ENCODE measurements at regions not wholly inside any gene's neighbourhood (a gene's known extent, or its start where the extent isn't known, plus 50 kb on each side); places are given as distances from the start of the nearest gene placed in this dataset.

DNA sequence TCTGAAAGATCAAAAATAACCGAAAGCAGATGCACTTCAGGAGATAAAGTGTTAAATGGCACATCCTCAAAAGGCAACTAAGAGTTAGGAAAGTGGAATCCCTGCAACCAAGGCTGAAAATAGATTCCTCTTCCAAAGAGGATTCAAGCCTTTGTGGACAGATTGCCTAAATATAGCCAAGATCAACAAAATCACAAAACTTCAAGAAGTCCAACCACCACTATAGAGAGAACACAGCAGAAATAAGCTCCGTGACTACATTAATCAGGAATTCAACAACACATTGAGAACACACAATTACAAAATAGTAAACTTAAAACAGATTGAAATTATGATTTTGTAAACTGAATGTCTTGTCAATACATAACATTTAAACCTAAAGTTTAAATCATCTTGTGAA lies 165.7 kb downstream of the LNPK start:
- no peak overlapping the region for H3K23ac ChIP-seq (ENCODE audit: low read depth, low read length, poor library complexity)

DNA sequence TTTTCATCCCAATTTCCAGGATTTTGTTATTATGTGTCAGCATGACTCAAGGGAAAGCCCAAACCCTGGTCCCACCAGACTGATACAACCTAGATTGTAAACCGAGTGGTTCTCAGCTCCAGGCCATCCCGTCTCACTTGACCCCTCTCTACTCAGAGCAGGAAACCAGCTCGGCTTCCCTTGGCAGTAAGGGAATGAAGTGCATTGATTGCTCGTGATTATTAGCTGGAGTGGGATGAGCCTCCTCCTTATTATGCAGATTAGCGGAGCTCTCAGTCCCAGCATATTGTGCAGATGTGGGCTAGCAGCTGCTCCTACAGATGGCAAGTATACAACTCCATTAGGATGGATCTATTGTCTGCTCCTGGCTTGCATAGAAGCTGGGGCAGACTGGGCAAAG lies 167.6 kb downstream of the LNPK start:
- WGBS, 2 donors (ENCODE audit: extremely low coverage in 2 of 2, insufficient read length in 2 of 2, insufficient replicate concordance in 1 of 2): no CpG with 5 or more reads among the region's 5 CpGs
- Histone ChIP-seq H4K91ac (ENCODE audit: low read depth, low read length, poor library complexity) (no peak overlapping the region), H2BK120ac (ENCODE audit: low read depth, low read length) (no peak overlapping the region), H2BK15ac (ENCODE audit: low read length) (no peak overlapping the region), H3K4me1 (ENCODE audit: control insufficient read depth in 2 of 2, insufficient read depth in 1 of 2, low read depth in 1 of 2, low read length in 2 of 2) (peaks cover 4 to 9% of the 10 kb centered on the region in 2 donors), H3K4me3 (ENCODE audit: low read length in 2 of 2) (no peak overlapping the region), H3K27ac (replicated peaks; ENCODE audit: low read length) (no peak overlapping the region), H2BK5ac (ENCODE audit: low read length) (no peak overlapping the region), H3K4me2 (ENCODE audit: insufficient read depth, low read length, poor library complexity, severe bottlenecking) (no peak overlapping the region), H3K14ac (ENCODE audit: low read length) (no peak overlapping the region), H3K18ac (ENCODE audit: low read length) (no peak overlapping the region), H4K8ac (ENCODE audit: low read depth, low read length) (no peak overlapping the region), H3K79me1 (ENCODE audit: low read depth, low read length) (no peaks in the 10 kb centered on the region), H3K27me3 (ENCODE audit: control insufficient read depth in 3 of 3, insufficient read depth in 3 of 3, low read depth in 1 of 3, low read length in 3 of 3) (no peaks in the 10 kb centered on the region), H2BK12ac (ENCODE audit: low read length) (no peak overlapping the region), H2AFZ (ENCODE audit: low read length) (peak overlapping the region; percentile 50), H3K9ac (ENCODE audit: low read depth, low read length, poor library complexity) (no peak overlapping the region), H3K36me3 (replicated peaks in 1 of 2; ENCODE audit: control insufficient read depth in 2 of 2, insufficient read depth in 2 of 2, low read length in 2 of 2) (no peaks in the 10 kb centered on the region), H3K9me3 (replicated peaks in 1 of 2; ENCODE audit: control insufficient read depth in 2 of 2, insufficient read depth in 1 of 2, low read depth in 1 of 2, low read length in 2 of 2) (no peaks in the 10 kb centered on the region), H3K4ac (ENCODE audit: low read length) (no peak overlapping the region), H3K23ac (ENCODE audit: low read depth, low read length, poor library complexity) (no peak overlapping the region), H2AK5ac (ENCODE audit: low read depth, low read length) (no peak overlapping the region)
- DNase-seq (ENCODE audit: low spot score): no peak

More for the DNA sequence above, 165.7 kb downstream of the LNPK start:
- peaks cover 4 to 9% of the 10 kb centered on the region in 2 donors for H3K4me1 ChIP-seq (ENCODE audit: control insufficient read depth in 2 of 2, insufficient read depth in 1 of 2, low read depth in 1 of 2, low read length in 2 of 2)
- H4K91ac ChIP-seq (ENCODE audit: low read depth, low read length, poor library complexity): no peak overlapping the region
- no peak overlapping the region for H3K9ac ChIP-seq (ENCODE audit: low read depth, low read length, poor library complexity)
- H2AK5ac ChIP-seq (ENCODE audit: low read depth, low read length): no peak overlapping the region
- H3K14ac ChIP-seq (ENCODE audit: low read length): no peak overlapping the region
- H3K4ac ChIP-seq (ENCODE audit: low read length): no peak overlapping the region
- no peak overlapping the region for H2BK120ac ChIP-seq (ENCODE audit: low read depth, low read length)
- no peak overlapping the region for H2AFZ ChIP-seq (ENCODE audit: low read length)
- no peak overlapping the region for H4K8ac ChIP-seq (ENCODE audit: low read depth, low read length)
- H3K79me1 ChIP-seq (ENCODE audit: low read depth, low read length): no peaks in the 10 kb centered on the region
- no peaks in the 10 kb centered on the region for H3K9me3 ChIP-seq (replicated peaks in 1 of 2; ENCODE audit: control insufficient read depth in 2 of 2, insufficient read depth in 1 of 2, low read depth in 1 of 2, low read length in 2 of 2)
- no peak overlapping the region for H3K4me3 ChIP-seq (ENCODE audit: low read length in 2 of 2)
- DNase-seq (ENCODE audit: low spot score): no peak
- H2BK15ac ChIP-seq (ENCODE audit: low read length): no peak overlapping the region
- no CpG with 5 or more reads among the region's 2 CpGs for WGBS, 2 donors (ENCODE audit: extremely low coverage in 2 of 2, insufficient read length in 2 of 2, insufficient replicate concordance in 1 of 2)
- H2BK5ac ChIP-seq (ENCODE audit: low read length): no peak overlapping the region
- H3K27ac ChIP-seq (replicated peaks; ENCODE audit: low read length): no peak overlapping the region
- H3K4me2 ChIP-seq (ENCODE audit: insufficient read depth, low read length, poor library complexity, severe bottlenecking): no peak overlapping the region
- H3K18ac ChIP-seq (ENCODE audit: low read length): no peak overlapping the region
- no peak overlapping the region for H2BK12ac ChIP-seq (ENCODE audit: low read length)
- no peaks in the 10 kb centered on the region for H3K36me3 ChIP-seq (replicated peaks in 1 of 2; ENCODE audit: control insufficient read depth in 2 of 2, insufficient read depth in 2 of 2, low read length in 2 of 2)
- H3K27me3 ChIP-seq (ENCODE audit: control insufficient read depth in 3 of 3, insufficient read depth in 3 of 3, low read depth in 1 of 3, low read length in 3 of 3): no peaks in the 10 kb centered on the region

DNA sequence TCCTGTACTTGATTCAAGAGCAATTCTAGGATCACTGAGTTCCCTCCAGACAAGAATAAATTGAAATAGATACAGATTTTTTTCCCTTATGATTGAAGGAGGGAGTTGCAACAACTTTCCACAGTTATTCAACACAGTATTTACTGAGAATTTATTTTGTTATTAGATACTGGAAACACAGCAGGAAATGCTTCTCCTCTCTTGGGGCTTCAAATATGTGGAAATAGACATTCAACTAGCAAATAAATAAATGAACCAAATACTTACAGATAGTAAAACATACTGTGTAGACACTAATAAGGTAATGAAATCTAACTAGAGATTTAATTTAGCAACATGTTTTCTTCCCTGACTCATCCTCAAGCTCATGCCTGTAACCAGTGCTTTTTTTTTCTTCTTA lies 169.2 kb downstream of the LNPK start:
- DNase-seq (ENCODE audit: low spot score): no peak
- no peak overlapping the region for H4K8ac ChIP-seq (ENCODE audit: low read depth, low read length)
- H2BK12ac ChIP-seq (ENCODE audit: low read length): no peak overlapping the region
- H3K14ac ChIP-seq (ENCODE audit: low read length): no peak overlapping the region
- H2AK5ac ChIP-seq (ENCODE audit: low read depth, low read length): no peak overlapping the region
- H3K4ac ChIP-seq (ENCODE audit: low read length): no peak overlapping the region
- no peak overlapping the region for H3K18ac ChIP-seq (ENCODE audit: low read length)
- no peak overlapping the region for H3K27ac ChIP-seq (replicated peaks; ENCODE audit: low read length)
- no peaks in the 10 kb centered on the region for H3K79me1 ChIP-seq (ENCODE audit: low read depth, low read length)
- H4K91ac ChIP-seq (ENCODE audit: low read depth, low read length, poor library complexity): no peak overlapping the region
- no peak overlapping the region for H2BK120ac ChIP-seq (ENCODE audit: low read depth, low read length)
- no peaks in the 10 kb centered on the region for H3K36me3 ChIP-seq (replicated peaks in 1 of 2; ENCODE audit: control insufficient read depth in 2 of 2, insufficient read depth in 2 of 2, low read length in 2 of 2)
- H3K9ac ChIP-seq (ENCODE audit: low read depth, low read length, poor library complexity): no peak overlapping the region
- H2AFZ ChIP-seq (ENCODE audit: low read length): no peak overlapping the region
- no peak overlapping the region for H2BK15ac ChIP-seq (ENCODE audit: low read length)
- no peak overlapping the region for H3K4me3 ChIP-seq (ENCODE audit: low read length in 2 of 2)
- H2BK5ac ChIP-seq (ENCODE audit: low read length): no peak overlapping the region
- H3K9me3 ChIP-seq (replicated peaks in 1 of 2; ENCODE audit: control insufficient read depth in 2 of 2, insufficient read depth in 1 of 2, low read depth in 1 of 2, low read length in 2 of 2): no peaks in the 10 kb centered on the region
- H3K27me3 ChIP-seq (ENCODE audit: control insufficient read depth in 3 of 3, insufficient read depth in 3 of 3, low read depth in 1 of 3, low read length in 3 of 3): no peaks in the 10 kb centered on the region
- H3K23ac ChIP-seq (ENCODE audit: low read depth, low read length, poor library complexity): no peak overlapping the region
- peaks cover 4 to 9% of the 10 kb centered on the region in 2 donors for H3K4me1 ChIP-seq (ENCODE audit: control insufficient read depth in 2 of 2, insufficient read depth in 1 of 2, low read depth in 1 of 2, low read length in 2 of 2)
- no peak overlapping the region for H3K4me2 ChIP-seq (ENCODE audit: insufficient read depth, low read length, poor library complexity, severe bottlenecking)

DNA sequence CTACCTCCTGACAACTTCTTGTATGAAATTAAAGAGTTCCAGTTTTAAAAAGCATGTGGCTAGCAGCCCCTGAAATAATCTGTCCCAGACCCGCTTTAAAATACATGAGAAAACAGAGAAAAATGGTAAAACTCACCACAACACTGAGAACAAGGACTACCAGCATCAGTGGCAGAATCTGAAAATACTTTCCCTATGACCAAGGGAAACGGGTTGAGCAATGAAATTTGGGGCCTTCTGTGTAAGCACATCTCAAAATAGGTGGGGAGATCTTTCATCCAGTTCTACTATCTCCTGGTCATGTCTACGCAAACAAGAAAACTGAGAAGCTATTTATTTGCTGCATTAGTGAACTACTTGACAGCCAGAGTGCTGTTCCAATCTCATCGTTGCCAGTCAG lies 172.3 kb downstream of the LNPK start:
- Histone ChIP-seq H3K18ac (ENCODE audit: low read length) (no peak overlapping the region), H3K27ac (replicated peaks; ENCODE audit: low read length) (no peak overlapping the region), H3K9ac (ENCODE audit: low read depth, low read length, poor library complexity) (no peak overlapping the region), H4K91ac (ENCODE audit: low read depth, low read length, poor library complexity) (no peak overlapping the region), H3K9me3 (replicated peaks in 1 of 2; ENCODE audit: control insufficient read depth in 2 of 2, insufficient read depth in 1 of 2, low read depth in 1 of 2, low read length in 2 of 2) (peaks cover 0 to 2% of the 10 kb centered on the region in 2 donors), H3K14ac (ENCODE audit: low read length) (no peak overlapping the region), H4K8ac (ENCODE audit: low read depth, low read length) (no peak overlapping the region), H2AK5ac (ENCODE audit: low read depth, low read length) (no peak overlapping the region), H3K4me2 (ENCODE audit: insufficient read depth, low read length, poor library complexity, severe bottlenecking) (no peak overlapping the region), H3K79me1 (ENCODE audit: low read depth, low read length) (no peaks in the 10 kb centered on the region), H2AFZ (ENCODE audit: low read length) (no peak overlapping the region), H3K4me1 (ENCODE audit: control insufficient read depth in 2 of 2, insufficient read depth in 1 of 2, low read depth in 1 of 2, low read length in 2 of 2) (peaks cover 7% of the 10 kb centered on the region in 2 donors), H2BK12ac (ENCODE audit: low read length) (no peak overlapping the region), H3K4ac (ENCODE audit: low read length) (no peak overlapping the region), H3K27me3 (ENCODE audit: control insufficient read depth in 3 of 3, insufficient read depth in 3 of 3, low read depth in 1 of 3, low read length in 3 of 3) (no peaks in the 10 kb centered on the region), H2BK120ac (ENCODE audit: low read depth, low read length) (no peak overlapping the region), H3K36me3 (replicated peaks in 1 of 2; ENCODE audit: control insufficient read depth in 2 of 2, insufficient read depth in 2 of 2, low read length in 2 of 2) (no peaks in the 10 kb centered on the region), H2BK5ac (ENCODE audit: low read length) (no peak overlapping the region), H2BK15ac (ENCODE audit: low read length) (no peak overlapping the region), H3K23ac (ENCODE audit: low read depth, low read length, poor library complexity) (no peak overlapping the region), H3K4me3 (ENCODE audit: low read length in 2 of 2) (no peak overlapping the region)
- WGBS, 2 donors (ENCODE audit: extremely low coverage in 2 of 2, insufficient read length in 2 of 2, insufficient replicate concordance in 1 of 2): no CpG with 5 or more reads among the region's 4 CpGs
- no peak for DNase-seq (ENCODE audit: low spot score)

Data from neuronal stem cell (in vitro differentiated cells).